ENCODE measurements at regions not wholly inside any gene's neighbourhood (a gene's known extent, or its start where the extent isn't known, plus 50 kb on each side); places are given as distances from the start of the nearest gene placed in this dataset.

- DNase-seq (ENCODE audit: low spot score), result peak; percentile 49
Observed at GRCh38 chr16:65473699-65474098, 351.8 kb upstream of the CDH11 start.

DNA sequence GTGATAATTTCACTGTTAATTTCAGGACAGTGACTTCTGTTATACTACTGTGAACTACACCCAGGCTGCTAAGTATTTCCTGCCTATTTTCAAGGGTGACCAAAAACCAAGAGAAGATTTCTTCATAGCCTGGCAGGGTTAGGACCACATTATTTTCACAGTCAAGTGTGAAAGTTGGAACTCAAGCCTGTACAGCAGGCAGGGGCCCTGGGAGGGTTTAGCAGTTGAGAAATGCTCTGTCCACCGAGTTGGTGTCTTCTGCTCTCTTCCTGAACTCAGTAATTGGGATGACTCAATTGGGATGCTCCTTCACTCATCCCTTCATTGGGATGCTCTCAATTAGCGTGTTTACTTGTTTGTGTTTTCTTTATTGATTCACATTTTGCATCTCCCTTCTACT, 347.3 kb upstream of the CDH11 start:
- no peak for DNase-seq (ENCODE audit: low spot score)

GRCh38 chr16:65468133-65468532, 346.3 kb upstream of the CDH11 start:
- DNase-seq (ENCODE audit: low spot score), result no peak

- no peak for DNase-seq (ENCODE audit: low spot score)
Observed at GRCh38 chr16:65463652-65464260, 341.9 kb upstream of the CDH11 start.

GRCh38 chr16:65457084-65457483, 335.2 kb upstream of the CDH11 start:
- DNase-seq (ENCODE audit: low spot score), result no peak

DNA sequence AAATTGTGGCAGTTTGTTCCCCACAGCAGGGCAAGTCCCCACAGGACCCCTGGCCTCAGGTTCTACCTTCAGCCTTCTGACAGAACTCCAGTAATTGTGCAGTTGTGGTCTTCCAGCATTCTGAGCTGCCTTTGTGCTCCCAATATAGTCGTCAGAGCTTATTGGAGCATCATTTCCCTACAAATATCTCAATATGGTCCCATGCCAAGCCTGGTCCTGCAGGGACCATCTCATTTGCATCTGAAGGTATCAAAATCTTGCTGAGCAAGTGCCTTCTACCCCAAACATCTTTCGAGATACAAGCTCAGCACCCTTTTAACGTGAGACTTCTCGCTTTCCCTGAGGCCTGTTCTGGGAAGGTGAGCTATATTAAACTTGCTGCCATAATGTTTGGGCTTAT, 333.9 kb upstream of the CDH11 start:
- no peak for DNase-seq (ENCODE audit: low spot score)

GRCh38 chr16:65453646-65454045, 331.8 kb upstream of the CDH11 start:
- no peak for DNase-seq (ENCODE audit: low spot score)

DNA sequence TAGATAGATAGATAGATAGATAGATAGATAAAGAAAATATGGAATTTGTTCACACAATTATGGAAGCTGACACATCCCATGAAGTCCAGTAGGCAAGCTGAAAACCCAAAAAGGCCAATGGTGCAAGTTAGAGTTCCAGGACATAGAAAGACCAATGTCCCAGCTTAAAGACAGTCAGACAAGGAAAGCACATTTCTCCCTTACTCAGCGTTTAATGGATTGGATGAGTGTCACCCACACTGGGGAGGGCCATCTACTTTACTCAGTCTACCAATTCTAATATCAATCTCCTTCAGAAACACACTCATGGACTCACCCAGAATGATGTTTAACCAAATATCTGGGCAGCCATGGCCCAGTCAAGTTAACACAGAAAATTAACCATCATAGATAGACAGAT, 327.7 kb upstream of the CDH11 start:
- DNase-seq (ENCODE audit: low spot score), result no peak

DNA sequence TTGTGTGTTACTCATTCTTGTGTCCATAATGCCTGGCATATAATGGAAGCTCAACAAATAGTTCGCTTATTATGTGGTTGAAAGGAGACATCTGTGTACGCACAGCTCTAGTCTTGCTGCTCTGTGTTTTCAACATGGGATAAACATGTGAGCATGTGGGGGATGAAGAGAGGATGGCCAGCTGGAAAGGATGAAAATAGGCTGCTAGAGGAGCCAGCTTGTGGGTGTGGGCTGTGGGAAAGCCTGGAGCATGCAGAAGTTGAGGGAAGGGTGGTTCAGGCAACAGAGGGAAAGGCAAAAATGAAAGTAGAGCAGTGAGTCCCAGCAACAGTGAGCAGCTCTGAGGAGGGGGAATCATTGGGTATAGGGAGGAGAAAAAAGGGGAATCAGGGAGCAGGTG, 324.6 kb upstream of the CDH11 start:
- DNase-seq (ENCODE audit: low spot score), result no peak

DNA sequence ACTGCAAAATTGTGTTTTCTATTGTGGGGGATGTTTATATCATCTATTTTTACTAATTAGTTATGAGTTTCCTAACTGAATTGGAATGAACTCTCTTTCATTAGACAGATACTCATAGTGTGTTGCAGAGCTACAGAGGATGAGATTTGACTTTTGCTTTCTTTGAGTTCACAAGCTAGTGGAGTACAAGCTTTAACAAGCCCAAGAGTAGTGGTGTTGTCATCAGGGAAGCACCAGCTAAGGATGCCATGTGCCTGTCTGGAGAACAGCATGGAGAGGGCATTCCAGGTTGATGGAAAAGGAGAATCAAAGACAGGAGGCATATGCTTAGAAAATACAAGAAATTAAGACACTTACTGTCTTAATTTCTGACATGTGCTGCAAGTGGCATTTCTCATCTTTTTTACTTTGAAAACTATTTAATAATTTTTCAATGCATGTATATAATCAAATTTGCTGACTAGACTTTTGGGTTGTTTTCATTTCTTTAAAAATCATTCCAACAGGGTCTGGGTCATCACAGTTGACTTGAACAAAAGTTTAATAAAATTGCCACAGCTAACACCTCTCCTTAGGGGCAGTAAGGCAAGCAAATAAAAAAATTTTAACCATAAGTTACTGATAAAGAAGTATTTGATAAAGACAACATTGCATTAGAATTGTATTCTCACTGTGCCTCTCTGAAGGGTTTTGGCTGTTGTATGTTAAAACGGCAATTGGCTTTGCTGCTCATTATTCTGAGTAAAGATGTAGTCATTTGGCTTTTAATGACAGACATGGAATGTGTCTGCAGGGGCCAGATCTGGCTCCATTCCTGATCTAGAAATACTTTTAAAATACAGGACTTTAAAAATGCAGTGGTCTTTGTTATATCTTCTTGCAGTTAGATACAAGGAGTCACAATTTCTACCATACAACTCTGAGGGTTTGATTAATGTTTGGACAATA, 323.7 kb upstream of the CDH11 start:
- DNase-seq (ENCODE audit: low spot score), result peak; percentile 27

GRCh38 chr16:65441501-65441900, 319.6 kb upstream of the CDH11 start:
- no peak for DNase-seq (ENCODE audit: low spot score)

DNA sequence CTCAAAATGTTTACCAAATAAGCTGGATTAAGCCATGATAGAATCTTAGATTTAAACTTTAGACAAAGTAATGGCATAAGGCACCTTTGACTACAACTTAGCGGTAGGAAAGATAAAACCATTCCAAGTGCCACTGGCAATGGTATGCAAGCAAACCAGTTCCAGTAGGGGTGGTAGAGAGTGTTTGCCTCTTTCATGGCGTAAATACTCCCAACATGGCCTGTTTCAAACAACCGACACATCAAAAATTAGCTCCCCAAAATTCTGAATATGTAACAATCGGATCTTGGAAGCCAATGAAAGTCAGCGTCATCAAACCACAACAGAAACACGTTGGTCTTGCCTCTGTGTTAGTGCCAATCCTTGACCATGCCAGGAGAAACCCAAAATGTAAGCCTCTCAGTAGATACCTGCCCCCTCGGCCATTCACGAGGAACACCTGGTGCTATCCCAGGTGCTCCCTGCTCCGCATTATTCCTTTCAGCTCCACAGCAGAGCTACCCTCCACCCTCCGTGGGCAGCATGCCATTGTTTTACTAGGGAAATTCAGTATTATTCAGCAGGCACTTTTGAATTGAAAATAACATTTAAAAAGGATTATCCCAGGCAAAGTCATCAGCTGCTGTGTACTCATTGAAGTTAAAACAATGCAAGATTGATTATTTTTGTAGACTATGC, 307.8 kb upstream of the CDH11 start:
- no peak for DNase-seq (ENCODE audit: low spot score)

- DNase-seq (ENCODE audit: low spot score), result no peak
Observed at GRCh38 chr16:65426484-65426883, 304.6 kb upstream of the CDH11 start.

DNA sequence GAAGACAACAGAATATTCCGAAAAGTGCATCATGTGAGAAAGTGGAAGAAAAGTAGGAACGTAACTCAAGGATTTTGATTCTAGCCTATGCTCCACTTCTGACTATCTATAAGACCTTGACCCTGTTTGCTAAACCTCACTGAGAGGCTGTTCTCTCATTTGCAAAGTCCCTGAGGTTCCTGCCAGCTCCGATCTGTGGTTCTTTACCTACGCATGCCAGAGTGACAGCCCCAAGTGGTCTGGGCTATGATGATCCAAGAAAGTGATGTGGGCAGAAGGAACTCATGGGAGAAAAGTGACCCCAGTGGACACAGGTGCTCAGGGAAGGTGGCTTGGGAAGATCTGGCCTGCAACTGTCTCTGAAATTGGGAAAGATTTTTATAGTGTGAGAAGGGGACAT, 301.1 kb upstream of the CDH11 start:
- no peak for DNase-seq (ENCODE audit: low spot score)

GRCh38 chr16:65421596-65421995, 299.7 kb upstream of the CDH11 start:
- no peak for DNase-seq (ENCODE audit: low spot score)

DNA sequence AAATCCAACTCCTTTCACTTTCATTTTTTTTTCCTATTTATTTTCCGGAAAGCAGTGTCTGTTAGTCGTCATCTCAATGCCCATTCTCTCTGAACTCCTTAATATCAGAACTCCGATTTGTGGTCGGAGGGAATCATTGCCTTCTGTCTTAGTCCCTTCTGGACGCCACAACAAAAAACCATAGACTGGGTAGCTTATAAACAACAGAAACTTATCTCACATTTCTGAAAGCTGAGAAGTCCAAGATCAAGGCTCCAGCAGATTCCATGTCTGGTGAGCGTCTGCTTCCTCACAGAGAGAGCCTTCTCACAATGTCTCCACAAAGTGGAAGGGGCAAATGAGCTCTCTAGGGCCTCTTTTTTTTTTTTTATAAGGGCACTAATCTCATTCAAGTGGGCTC, 296.6 kb upstream of the CDH11 start:
- DNase-seq (ENCODE audit: low spot score), result peak; percentile 46

- DNase-seq (ENCODE audit: low spot score), result no peak
Observed at GRCh38 chr16:65415460-65415859, 293.6 kb upstream of the CDH11 start.

DNA sequence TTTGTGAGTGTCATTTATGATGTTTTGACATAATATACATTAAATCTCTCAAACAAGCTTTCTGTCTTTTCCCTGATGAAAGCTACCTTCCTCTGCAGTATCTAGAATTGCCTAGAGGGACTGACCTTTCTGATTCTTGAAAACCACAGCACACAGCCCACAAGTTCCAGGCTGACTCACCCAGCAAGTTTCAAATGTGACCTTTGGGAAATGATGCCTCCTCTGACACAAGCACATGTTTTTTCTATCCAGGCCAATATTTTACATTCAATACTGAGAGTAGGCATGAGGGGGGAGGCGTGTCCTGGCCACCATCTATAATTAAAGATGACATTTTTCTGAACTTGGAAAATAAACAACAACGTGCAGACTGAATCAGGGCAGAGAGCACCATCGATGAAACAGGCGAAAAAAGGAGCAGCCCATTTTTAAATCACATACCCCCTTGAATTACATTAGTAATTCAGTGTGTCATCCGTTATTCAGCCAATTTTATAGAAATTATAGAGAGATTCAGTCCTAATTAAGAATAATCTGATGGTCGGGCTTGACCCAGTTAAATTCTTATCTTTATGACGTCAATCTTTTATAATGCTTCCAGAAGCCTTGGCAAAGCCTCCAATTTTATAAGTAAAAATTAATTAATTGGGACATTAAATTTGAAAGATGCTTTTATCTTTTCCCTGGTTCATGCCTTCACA, 292.6 kb upstream of the CDH11 start:
- DNase-seq (ENCODE audit: low spot score), result peak; percentile 14

GRCh38 chr16:65413861-65414260, 292.0 kb upstream of the CDH11 start:
- no peak for DNase-seq (ENCODE audit: low spot score)

DNA sequence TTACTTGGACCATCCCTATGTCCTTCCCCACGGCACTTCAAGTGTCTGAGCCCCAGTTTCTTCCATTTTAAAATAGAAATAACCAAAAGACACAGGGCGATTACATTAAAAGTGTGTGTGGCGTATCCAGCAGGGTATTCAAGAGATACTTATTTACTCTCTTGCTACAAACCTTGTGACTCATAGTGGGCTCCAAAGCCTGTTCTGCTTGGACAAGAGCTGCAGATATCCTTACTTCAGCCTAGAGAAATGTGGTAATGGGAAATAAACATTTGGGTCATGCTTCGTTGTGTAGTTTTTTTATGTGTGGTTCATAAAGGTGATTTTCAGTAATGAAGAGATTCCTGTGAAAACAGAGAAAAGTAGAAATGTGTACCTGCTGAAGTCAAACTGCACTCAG, 288.9 kb upstream of the CDH11 start:
- DNase-seq (ENCODE audit: low spot score), result no peak

GRCh38 chr16:65409510-65409909, 287.6 kb upstream of the CDH11 start:
- no peak for DNase-seq (ENCODE audit: low spot score)

DNA sequence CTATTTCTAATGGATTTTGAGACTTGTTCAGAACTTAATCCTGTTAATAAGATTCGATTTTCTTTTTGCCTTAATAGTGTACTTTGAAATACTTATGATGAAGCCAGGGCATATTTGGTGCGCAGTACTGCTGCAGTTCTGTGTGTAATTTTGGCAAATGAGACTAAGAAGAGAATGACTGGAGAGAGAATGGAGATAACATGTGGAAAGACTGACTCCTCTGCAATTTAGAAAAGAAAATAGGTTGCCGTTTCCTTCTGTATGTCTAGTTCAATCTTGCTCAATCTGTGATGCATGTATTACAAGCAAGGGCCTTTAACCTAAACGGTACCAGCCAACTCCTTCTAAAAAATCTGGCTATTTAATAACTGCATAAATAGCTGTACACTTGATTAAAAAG, 285.1 kb upstream of the CDH11 start:
- no peak for DNase-seq (ENCODE audit: low spot score)

Measured in umbilical cord (tissue), 1 donor.